ENCODE measurements at regions not wholly inside any gene's neighbourhood (a gene's known extent, or its start where the extent isn't known, plus 50 kb on each side); places are given as distances from the start of the nearest gene placed in this dataset.

DNA sequence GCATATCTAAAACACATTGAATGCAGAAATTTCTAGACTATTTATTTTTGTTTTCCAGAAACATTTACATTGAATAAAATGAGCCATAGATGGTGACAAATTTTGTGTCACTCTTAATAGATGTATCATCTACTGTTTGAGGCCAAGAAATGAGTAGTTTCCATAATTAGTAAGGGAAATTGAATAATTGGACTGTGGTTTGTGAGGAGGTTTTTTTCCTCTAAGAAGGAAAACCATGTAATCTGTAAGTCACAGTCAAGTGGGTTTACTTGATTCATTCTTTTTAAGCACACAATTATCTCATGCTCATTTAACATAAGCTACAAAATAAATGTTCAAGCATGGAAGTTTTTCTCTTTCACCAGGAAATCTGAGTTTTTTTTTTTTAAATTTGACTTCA is 876.4 kb downstream of the NR2F1-AS1 start (continued):
- TF ChIP-seq, protein P1, sequence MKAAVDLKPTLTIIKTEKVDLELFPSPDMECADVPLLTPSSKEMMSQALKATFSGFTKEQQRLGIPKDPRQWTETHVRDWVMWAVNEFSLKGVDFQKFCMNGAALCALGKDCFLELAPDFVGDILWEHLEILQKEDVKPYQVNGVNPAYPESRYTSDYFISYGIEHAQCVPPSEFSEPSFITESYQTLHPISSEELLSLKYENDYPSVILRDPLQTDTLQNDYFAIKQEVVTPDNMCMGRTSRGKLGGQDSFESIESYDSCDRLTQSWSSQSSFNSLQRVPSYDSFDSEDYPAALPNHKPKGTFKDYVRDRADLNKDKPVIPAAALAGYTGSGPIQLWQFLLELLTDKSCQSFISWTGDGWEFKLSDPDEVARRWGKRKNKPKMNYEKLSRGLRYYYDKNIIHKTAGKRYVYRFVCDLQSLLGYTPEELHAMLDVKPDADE (IDR thresholded peaks at IDR 0.05) = no peak
- TF ChIP-seq, protein P2, sequence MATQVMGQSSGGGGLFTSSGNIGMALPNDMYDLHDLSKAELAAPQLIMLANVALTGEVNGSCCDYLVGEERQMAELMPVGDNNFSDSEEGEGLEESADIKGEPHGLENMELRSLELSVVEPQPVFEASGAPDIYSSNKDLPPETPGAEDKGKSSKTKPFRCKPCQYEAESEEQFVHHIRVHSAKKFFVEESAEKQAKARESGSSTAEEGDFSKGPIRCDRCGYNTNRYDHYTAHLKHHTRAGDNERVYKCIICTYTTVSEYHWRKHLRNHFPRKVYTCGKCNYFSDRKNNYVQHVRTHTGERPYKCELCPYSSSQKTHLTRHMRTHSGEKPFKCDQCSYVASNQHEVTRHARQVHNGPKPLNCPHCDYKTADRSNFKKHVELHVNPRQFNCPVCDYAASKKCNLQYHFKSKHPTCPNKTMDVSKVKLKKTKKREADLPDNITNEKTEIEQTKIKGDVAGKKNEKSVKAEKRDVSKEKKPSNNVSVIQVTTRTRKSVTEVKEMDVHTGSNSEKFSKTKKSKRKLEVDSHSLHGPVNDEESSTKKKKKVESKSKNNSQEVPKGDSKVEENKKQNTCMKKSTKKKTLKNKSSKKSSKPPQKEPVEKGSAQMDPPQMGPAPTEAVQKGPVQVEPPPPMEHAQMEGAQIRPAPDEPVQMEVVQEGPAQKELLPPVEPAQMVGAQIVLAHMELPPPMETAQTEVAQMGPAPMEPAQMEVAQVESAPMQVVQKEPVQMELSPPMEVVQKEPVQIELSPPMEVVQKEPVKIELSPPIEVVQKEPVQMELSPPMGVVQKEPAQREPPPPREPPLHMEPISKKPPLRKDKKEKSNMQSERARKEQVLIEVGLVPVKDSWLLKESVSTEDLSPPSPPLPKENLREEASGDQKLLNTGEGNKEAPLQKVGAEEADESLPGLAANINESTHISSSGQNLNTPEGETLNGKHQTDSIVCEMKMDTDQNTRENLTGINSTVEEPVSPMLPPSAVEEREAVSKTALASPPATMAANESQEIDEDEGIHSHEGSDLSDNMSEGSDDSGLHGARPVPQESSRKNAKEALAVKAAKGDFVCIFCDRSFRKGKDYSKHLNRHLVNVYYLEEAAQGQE (IDR thresholded peaks at IDR 0.05; ENCODE audit: unreplicated experiment) = no peak

DNA sequence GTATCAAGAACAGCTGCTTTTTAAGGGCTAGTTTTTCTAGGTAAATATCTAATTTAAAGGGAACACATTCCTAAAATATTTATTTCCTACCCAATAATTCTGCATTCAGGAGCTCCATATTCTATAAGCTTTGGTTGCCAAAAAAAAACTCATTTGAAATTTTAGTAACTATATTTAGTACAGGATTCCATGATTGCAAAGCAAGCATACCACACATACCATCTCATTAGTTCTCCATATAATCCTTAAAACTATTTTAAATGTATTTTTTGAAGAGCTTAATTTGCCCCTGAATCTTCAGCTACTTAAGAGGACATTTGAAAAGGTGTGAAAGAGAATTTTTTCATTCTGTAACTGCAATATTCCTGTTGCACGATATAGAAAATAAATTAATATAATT is 877.0 kb downstream of the NR2F1-AS1 start:
- no peaks in the 10 kb centered on the region for H3K4me1 Mint-ChIP-seq
- DNase-seq (ENCODE audit: low spot score) (no peak), ATAC-seq (no peak)
- H3K27me3 Mint-ChIP-seq (ENCODE audit: insufficient read depth, low read depth, poor library complexity) = no peaks in the 10 kb centered on the region
- no peaks in the 10 kb centered on the region for H3K4me1 ChIP-seq (ENCODE audit: insufficient read depth)
- no peaks in the 10 kb centered on the region for H3K27me3 ChIP-seq (ENCODE audit: insufficient read depth)
- no peaks in the 10 kb centered on the region for H3K9me2 ChIP-seq (ENCODE audit: insufficient read depth)
- H3K36me3 ChIP-seq (ENCODE audit: insufficient read depth) = no peaks in the 10 kb centered on the region
- H3K27ac Mint-ChIP-seq = no peak overlapping the region
- H3F3A ChIP-seq (replicated peaks; ENCODE audit: low read depth) = no peaks in the 10 kb centered on the region
- H3K4me2 ChIP-seq = no peak overlapping the region
- H3K36me3 Mint-ChIP-seq (ENCODE audit: low read depth) = no peaks in the 10 kb centered on the region
- TF ChIP-seq JUNB (IDR thresholded peaks at IDR 0.05; ENCODE audit: unreplicated experiment) = no peak
- TF ChIP-seq STAT1 (IDR thresholded peaks at IDR 0.05; ENCODE audit: unreplicated experiment) = no peak
- TF ChIP-seq, protein P2 (IDR thresholded peaks at IDR 0.05; ENCODE audit: unreplicated experiment) = no peak
- no peak for TF ChIP-seq EZH2 (IDR thresholded peaks at IDR 0.05; ENCODE audit: low read depth, unreplicated experiment)
- TF ChIP-seq ZNF331 (CRISPR knock-in tag; IDR thresholded peaks at IDR 0.05; ENCODE audit: low read depth) = no peak
- no peak for TF ChIP-seq NANOG (IDR thresholded peaks at IDR 0.05; ENCODE audit: borderline replicate concordance)
- no peak for TF ChIP-seq CREB1 (CRISPR knock-in tag; IDR thresholded peaks at IDR 0.05; ENCODE audit: low read depth)
- TF ChIP-seq, protein P1 (IDR thresholded peaks at IDR 0.05) = no peak
- no peak for TF ChIP-seq EZH2phosphoT487 (IDR thresholded peaks at IDR 0.05; ENCODE audit: unreplicated experiment)
- H3K4me3 Mint-ChIP-seq = no peak overlapping the region
- no peak overlapping the region for H3K27ac ChIP-seq (ENCODE audit: low read depth)
- H2AFZ ChIP-seq = no peak overlapping the region
- no peaks in the 10 kb centered on the region for H4K20me1 ChIP-seq (replicated peaks; ENCODE audit: insufficient read depth)
- H3K9me3 Mint-ChIP-seq = no peaks in the 10 kb centered on the region
- no peaks in the 10 kb centered on the region for H3K79me2 ChIP-seq (replicated peaks; ENCODE audit: insufficient read depth)
- no peak overlapping the region for H3K4me3 ChIP-seq

Data from GM23338 (cell line).